Activated gamma-delta T cell treated with anti-CD3 and anti-CD28 coated beads, Interleukin-2, amount 50 U/mL, for 16 hours (primary cell): ENCODE measurements at regions not wholly inside any gene's neighbourhood (a gene's known extent, or its start where the extent isn't known, plus 50 kb on each side); places are given as distances from the start of the nearest gene placed in this dataset.

Experiments
- DNase-seq: peaks from one replicate; pipeline ENCODE4 v3.0.0-alpha.2; 2020; ENCODE audit warnings: low read depth

GRCh38 chr3:72154391-72155335 lies 369.7 kb upstream of the PROK2 start:
- no peak for DNase-seq

- no peak for DNase-seq
Observed at GRCh38 chr3:72153477-72154314, 368.7 kb upstream of the PROK2 start.

GRCh38 chr3:72152551-72153476 lies 367.9 kb upstream of the PROK2 start:
- DNase-seq: no peak

GRCh38 chr3:72151465-72152238 lies 366.7 kb upstream of the PROK2 start:
- no peak for DNase-seq

- no peak for DNase-seq
Observed at GRCh38 chr3:72150634-72151412, 365.9 kb upstream of the PROK2 start.

GRCh38 chr3:72149645-72150300 lies 364.8 kb upstream of the PROK2 start:
- no peak for DNase-seq

GRCh38 chr3:72147600-72147999 lies 362.7 kb upstream of the PROK2 start:
- no peak for DNase-seq

GRCh38 chr3:72145506-72146380 lies 360.8 kb upstream of the PROK2 start:
- no peak for DNase-seq

- no peak for DNase-seq
Observed at GRCh38 chr3:72144773-72145505, 360.0 kb upstream of the PROK2 start.

GRCh38 chr3:72143966-72144717 lies 359.2 kb upstream of the PROK2 start:
- DNase-seq: no peak

- DNase-seq: no peak
Observed at GRCh38 chr3:72143322-72143721, 358.4 kb upstream of the PROK2 start.

- DNase-seq: no peak
Observed at GRCh38 chr3:72142028-72142427, 357.1 kb upstream of the PROK2 start.

- DNase-seq: no peak
Observed at GRCh38 chr3:72141264-72141663, 356.3 kb upstream of the PROK2 start.

- DNase-seq: no peak
Observed at GRCh38 chr3:72139316-72139715, 354.4 kb upstream of the PROK2 start.

GRCh38 chr3:72137865-72138861 lies 353.2 kb upstream of the PROK2 start:
- DNase-seq: no peak

- DNase-seq: no peak
Observed at GRCh38 chr3:72135636-72136035, 350.7 kb upstream of the PROK2 start.
